Neural crest cell (in vitro differentiated cells): ENCODE measurements at regions not wholly inside any gene's neighbourhood (a gene's known extent, or its start where the extent isn't known, plus 50 kb on each side); places are given as distances from the start of the nearest gene placed in this dataset.

Experiments
- DNase-seq: peaks from one replicate; pipeline ENCODE4 v3.0.0; 2021; ENCODE audit warnings: low read depth, mixed read lengths, low spot score
- H3K27ac Mint-ChIP-seq: one replicate; pipeline ENCODE4 v1.8.0; 2021; ENCODE audit warnings: mild to moderate bottlenecking, mixed read lengths; ENCODE audit not compliant: unreplicated experiment
- H3K27me3 Mint-ChIP-seq: 2 replicates; pipeline ENCODE4 v1.8.0; 2021; ENCODE audit warnings: low read depth, mild to moderate bottlenecking, mixed read lengths
- H3K36me3 Mint-ChIP-seq: 2 replicates; pipeline ENCODE4 v1.8.0; 2021; ENCODE audit warnings: low read depth, mild to moderate bottlenecking, mixed read lengths
- H3K4me1 Mint-ChIP-seq: 2 replicates; pipeline ENCODE4 v1.8.0; 2021; ENCODE audit warnings: mixed read lengths
- H3K4me3 Mint-ChIP-seq: one replicate; pipeline ENCODE4 v1.8.0; 2021; ENCODE audit warnings: mild to moderate bottlenecking, mixed read lengths
- H3K9me3 Mint-ChIP-seq: 2 replicates; pipeline ENCODE4 v1.8.0; 2021; ENCODE audit warnings: mixed read lengths
- TF ChIP-seq, protein P1 (sequence below): fragments of 200-600 bp; sonication (generic); conservative IDR thresholded peaks from 2 replicates; pipeline ENCODE4 v1.5.0; 2021; ENCODE audit warnings: antibody characterized with exemption, mild to moderate bottlenecking

DNA sequence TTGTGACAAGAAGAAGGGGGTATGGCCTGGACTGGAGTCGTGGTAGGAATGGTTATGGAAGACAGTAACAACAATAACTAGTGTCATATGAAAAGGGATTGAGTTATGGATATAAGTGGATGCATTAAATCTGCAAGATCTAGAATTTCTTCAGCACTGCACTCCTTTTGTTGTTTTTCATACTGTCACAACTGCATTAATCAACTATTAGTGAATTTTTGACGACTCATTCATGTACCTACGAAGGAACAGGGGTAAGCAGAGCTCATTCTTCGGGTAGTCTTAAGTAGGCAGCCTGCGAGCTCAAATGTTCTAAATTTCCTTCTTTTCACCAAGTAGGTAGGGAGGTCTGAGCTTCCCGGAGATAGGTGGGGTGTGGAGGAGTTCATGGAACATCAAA lies 109.7 kb upstream of the UPP2 start:
- peaks cover 5% of the 10 kb centered on the region for H3K4me1 Mint-ChIP-seq
- H3K36me3 Mint-ChIP-seq = no peaks in the 10 kb centered on the region
- peaks cover 32% of the 10 kb centered on the region for H3K27me3 Mint-ChIP-seq
- no peak overlapping the region for H3K27ac Mint-ChIP-seq
- DNase-seq = no peak
- no peak overlapping the region for H3K4me3 Mint-ChIP-seq
- TF ChIP-seq, protein P1, sequence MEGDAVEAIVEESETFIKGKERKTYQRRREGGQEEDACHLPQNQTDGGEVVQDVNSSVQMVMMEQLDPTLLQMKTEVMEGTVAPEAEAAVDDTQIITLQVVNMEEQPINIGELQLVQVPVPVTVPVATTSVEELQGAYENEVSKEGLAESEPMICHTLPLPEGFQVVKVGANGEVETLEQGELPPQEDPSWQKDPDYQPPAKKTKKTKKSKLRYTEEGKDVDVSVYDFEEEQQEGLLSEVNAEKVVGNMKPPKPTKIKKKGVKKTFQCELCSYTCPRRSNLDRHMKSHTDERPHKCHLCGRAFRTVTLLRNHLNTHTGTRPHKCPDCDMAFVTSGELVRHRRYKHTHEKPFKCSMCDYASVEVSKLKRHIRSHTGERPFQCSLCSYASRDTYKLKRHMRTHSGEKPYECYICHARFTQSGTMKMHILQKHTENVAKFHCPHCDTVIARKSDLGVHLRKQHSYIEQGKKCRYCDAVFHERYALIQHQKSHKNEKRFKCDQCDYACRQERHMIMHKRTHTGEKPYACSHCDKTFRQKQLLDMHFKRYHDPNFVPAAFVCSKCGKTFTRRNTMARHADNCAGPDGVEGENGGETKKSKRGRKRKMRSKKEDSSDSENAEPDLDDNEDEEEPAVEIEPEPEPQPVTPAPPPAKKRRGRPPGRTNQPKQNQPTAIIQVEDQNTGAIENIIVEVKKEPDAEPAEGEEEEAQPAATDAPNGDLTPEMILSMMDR = no peak
- no peaks in the 10 kb centered on the region for H3K9me3 Mint-ChIP-seq

DNA sequence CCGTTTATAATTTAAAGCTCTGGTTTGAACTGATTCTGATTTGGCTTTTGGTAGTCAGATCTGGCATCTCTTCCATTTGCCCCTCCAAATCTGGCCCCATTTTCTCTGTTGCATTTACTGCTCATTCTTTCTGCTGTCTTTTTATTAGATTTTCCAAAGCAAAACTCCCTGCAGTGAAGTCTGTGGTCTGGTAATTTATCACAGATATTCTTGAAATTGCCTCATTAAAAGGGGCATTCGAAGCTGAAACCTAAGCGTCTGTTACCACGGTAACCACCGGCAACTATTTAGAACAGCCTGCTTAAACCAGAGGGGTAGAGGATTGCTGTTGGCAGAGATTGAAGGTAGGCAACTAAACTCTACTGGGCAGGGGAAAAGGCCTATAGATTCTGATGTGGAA lies 111.5 kb upstream of the UPP2 start:
- H3K4me1 Mint-ChIP-seq = peaks cover 5% of the 10 kb centered on the region
- H3K9me3 Mint-ChIP-seq = no peaks in the 10 kb centered on the region
- TF ChIP-seq, protein P1 = no peak
- peaks cover 40% of the 10 kb centered on the region for H3K27me3 Mint-ChIP-seq
- no peaks in the 10 kb centered on the region for H3K36me3 Mint-ChIP-seq
- H3K4me3 Mint-ChIP-seq = no peak overlapping the region
- H3K27ac Mint-ChIP-seq = no peak overlapping the region
- no peak for DNase-seq

GRCh38 chr2:157989227-157989626 lies 112.4 kb upstream of the UPP2 start:
- Mint-ChIP-seq H3K36me3 (no peaks in the 10 kb centered on the region), H3K27me3 (peaks cover 36% of the 10 kb centered on the region), H3K4me1 (peaks cover 5% of the 10 kb centered on the region), H3K4me3 (no peak overlapping the region), H3K27ac (no peak overlapping the region), H3K9me3 (no peaks in the 10 kb centered on the region)
- no peak for DNase-seq
- TF ChIP-seq, protein P1 = no peak

DNA sequence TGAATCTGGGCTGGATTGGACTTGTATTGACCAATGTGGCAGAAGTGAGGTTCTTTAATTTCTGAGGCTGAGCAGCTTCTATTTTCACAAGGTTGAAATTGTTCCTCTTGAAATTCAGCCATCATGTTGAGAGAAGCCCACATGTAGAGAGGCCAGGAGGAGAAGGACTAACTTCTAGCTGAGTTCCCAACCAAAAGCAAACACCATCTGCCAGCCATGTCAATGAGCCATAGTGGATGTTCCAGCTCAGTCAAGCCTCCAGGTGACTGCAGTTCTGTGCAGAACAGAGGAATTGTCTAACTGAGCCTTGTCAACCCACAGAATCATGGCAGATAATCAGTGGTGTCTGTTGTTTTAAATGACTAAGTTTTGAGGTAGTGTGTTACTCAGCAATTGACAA lies 110.6 kb upstream of the ACVR1 start:
- no peak overlapping the region for H3K4me3 Mint-ChIP-seq
- H3K27ac Mint-ChIP-seq = no peak overlapping the region
- H3K36me3 Mint-ChIP-seq = no peaks in the 10 kb centered on the region
- peaks cover 5% of the 10 kb centered on the region for H3K4me1 Mint-ChIP-seq
- TF ChIP-seq, protein P1 = no peak
- peaks cover 42% of the 10 kb centered on the region for H3K27me3 Mint-ChIP-seq
- no peak for DNase-seq
- no peaks in the 10 kb centered on the region for H3K9me3 Mint-ChIP-seq

DNA sequence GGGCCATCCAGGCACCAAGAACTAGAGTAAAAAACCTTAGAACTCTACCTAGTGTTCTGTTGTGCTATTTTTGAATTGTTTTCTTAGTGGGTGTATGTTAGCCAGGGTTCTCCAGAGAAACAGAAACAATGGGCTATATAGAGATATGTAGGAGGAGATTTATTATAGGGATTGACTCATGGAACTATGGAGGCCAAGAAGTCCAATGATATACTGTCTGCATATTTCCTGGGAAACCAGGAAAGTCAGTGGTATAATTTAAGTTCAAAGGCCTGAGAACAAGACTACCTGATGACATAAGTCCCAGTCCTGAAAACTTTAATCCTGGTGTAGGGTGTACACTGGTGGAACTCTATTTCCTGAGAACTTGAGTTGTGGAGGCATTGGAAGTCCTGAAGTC lies 108.7 kb upstream of the ACVR1 start:
- H3K27ac Mint-ChIP-seq = no peak overlapping the region
- no peak for DNase-seq
- TF ChIP-seq, protein P1 = no peak
- H3K36me3 Mint-ChIP-seq = no peaks in the 10 kb centered on the region
- peaks cover 3% of the 10 kb centered on the region for H3K9me3 Mint-ChIP-seq
- H3K4me3 Mint-ChIP-seq = no peak overlapping the region
- no peaks in the 10 kb centered on the region for H3K4me1 Mint-ChIP-seq
- H3K27me3 Mint-ChIP-seq = peaks cover 31% of the 10 kb centered on the region

GRCh38 chr2:157980020-157980419 lies 103.9 kb upstream of the ACVR1 start:
- Mint-ChIP-seq H3K27ac (no peak overlapping the region), H3K9me3 (peaks cover 20% of the 10 kb centered on the region), H3K4me3 (no peak overlapping the region), H3K36me3 (peaks cover 3% of the 10 kb centered on the region), H3K4me1 (no peaks in the 10 kb centered on the region), H3K27me3 (peaks cover 41% of the 10 kb centered on the region)
- DNase-seq = no peak
- TF ChIP-seq, protein P1 = no peak
